ENCODE measurements at regions not wholly inside any gene's neighbourhood (a gene's known extent, or its start where the extent isn't known, plus 50 kb on each side); places are given as distances from the start of the nearest gene placed in this dataset.
"Not testable (repeated sequence)": the region's sequence is repeated elsewhere in the genome, so short reads cannot be mapped to it uniquely, and the experiment has no call there.

- no peak for DNase-seq (ENCODE audit: low spot score)
- TF ChIP-seq, protein P1, sequence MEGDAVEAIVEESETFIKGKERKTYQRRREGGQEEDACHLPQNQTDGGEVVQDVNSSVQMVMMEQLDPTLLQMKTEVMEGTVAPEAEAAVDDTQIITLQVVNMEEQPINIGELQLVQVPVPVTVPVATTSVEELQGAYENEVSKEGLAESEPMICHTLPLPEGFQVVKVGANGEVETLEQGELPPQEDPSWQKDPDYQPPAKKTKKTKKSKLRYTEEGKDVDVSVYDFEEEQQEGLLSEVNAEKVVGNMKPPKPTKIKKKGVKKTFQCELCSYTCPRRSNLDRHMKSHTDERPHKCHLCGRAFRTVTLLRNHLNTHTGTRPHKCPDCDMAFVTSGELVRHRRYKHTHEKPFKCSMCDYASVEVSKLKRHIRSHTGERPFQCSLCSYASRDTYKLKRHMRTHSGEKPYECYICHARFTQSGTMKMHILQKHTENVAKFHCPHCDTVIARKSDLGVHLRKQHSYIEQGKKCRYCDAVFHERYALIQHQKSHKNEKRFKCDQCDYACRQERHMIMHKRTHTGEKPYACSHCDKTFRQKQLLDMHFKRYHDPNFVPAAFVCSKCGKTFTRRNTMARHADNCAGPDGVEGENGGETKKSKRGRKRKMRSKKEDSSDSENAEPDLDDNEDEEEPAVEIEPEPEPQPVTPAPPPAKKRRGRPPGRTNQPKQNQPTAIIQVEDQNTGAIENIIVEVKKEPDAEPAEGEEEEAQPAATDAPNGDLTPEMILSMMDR (IDR thresholded peaks at IDR 0.05; ENCODE audit: extremely low read depth, missing control alignments), result no peak
Measured at GRCh38 chr2:154507186-154507585, 191.3 kb upstream of the KCNJ3 start.

- no peak for DNase-seq (ENCODE audit: low spot score)
- TF ChIP-seq, protein P1 (IDR thresholded peaks at IDR 0.05; ENCODE audit: extremely low read depth, missing control alignments), result no peak
Measured at GRCh38 chr2:154518872-154519271, 179.6 kb upstream of the KCNJ3 start.

GRCh38 chr2:154520951-154521350, 177.5 kb upstream of the KCNJ3 start:
- not testable (repeated sequence) for DNase-seq (ENCODE audit: low spot score)

- TF ChIP-seq, protein P1 (IDR thresholded peaks at IDR 0.05; ENCODE audit: extremely low read depth, missing control alignments), result no peak
- DNase-seq (ENCODE audit: low spot score), result no peak
Measured at GRCh38 chr2:154526234-154526633, 172.3 kb upstream of the KCNJ3 start.

GRCh38 chr2:154527962-154528361, 170.5 kb upstream of the KCNJ3 start:
- TF ChIP-seq, protein P1 (IDR thresholded peaks at IDR 0.05; ENCODE audit: extremely low read depth, missing control alignments), result no peak
- no peak for DNase-seq (ENCODE audit: low spot score)

DNA sequence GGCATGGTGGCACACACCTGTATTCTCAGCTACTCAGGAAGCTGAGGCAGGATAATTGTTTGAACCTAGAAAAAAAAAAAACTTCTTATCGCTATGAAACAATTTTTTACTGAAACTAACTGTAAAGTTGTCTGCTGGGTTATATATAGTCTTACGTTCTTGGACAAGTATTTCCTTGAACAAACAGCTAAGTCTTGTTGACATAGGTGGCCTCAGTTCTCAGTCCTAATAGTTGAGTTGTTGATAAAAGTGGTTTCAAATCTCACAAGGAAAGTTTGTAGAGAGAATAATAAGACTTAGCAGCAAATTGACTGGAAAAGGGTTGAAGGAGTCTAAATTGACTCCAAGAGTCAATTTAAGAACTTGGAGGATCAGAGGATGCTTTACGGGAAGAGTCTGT, 166.5 kb upstream of the KCNJ3 start:
- no peak for DNase-seq (ENCODE audit: low spot score)
- TF ChIP-seq, protein P1 (IDR thresholded peaks at IDR 0.05; ENCODE audit: extremely low read depth, missing control alignments), result no peak

- TF ChIP-seq, protein P1 (IDR thresholded peaks at IDR 0.05; ENCODE audit: extremely low read depth, missing control alignments), result no peak
- no peak for DNase-seq (ENCODE audit: low spot score)
Measured at GRCh38 chr2:154532763-154533162, 165.7 kb upstream of the KCNJ3 start.

- no peak for DNase-seq (ENCODE audit: low spot score)
Measured at GRCh38 chr2:154533300-154533940, 165.1 kb upstream of the KCNJ3 start.

More at GRCh38 chr2:154533300-154533940, 165.1 kb upstream of the KCNJ3 start:
- TF ChIP-seq, protein P1 (IDR thresholded peaks at IDR 0.05; ENCODE audit: extremely low read depth, missing control alignments), result no peak

Data from GM20000 (cell line).